DMS 273 (cell line): ENCODE measurements at regions not wholly inside any gene's neighbourhood (a gene's known extent, or its start where the extent isn't known, plus 50 kb on each side); places are given as distances from the start of the nearest gene placed in this dataset.
A peak's percentile ranks its signal among the peaks of the same experiment; 100 is the strongest.

ENCODE experiments used
- DNase-seq: peaks from one replicate; lab custom pipeline; 2025; ENCODE audit not compliant: unreplicated experiment; lab: John Stamatoyannopoulos, UW

DNA sequence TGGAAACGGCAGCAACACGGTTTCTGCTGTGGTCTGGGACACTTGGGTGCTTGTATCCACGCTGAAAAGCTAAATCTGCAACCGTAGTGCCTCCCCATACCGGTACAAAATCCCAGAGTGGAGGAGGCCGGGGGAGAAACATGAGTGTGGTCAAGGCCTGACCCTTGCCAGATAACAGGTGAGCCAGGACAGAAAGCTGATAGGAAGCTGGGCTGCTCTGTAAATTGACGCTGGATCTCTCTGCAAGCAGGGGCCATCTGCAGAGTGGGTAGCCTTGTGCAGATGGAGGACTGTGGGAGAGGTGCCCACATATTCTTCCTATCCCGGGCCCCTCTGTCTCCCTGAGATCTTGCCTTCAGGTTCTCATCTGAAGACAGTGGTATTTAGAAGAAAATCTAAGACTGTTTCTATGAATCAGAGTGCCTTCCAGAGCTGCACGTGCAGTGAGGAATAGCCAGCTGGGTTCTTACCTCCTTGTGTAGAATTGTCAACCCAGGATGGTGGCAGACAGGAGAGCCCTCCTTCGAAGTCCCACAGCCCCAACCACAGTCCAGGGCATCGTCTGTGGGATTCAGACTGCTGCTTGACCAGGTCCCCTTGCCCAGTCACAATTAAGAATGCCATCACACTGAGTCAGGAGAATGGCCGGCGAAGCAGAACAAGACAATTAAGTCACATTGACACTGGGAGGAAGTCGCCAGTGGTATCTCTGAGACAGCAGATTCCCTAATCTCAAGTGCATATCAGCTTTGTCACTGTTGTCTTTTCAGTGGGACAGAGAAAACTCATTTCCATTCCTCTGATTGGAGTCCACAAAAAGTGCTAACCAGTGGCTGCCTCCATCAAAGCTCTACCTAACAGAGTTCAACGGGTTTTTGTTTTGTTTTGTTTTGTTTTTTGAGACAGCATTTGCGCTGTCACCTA is 100.0 kb upstream of the RIPOR2 start:
- no peak for DNase-seq

DNA sequence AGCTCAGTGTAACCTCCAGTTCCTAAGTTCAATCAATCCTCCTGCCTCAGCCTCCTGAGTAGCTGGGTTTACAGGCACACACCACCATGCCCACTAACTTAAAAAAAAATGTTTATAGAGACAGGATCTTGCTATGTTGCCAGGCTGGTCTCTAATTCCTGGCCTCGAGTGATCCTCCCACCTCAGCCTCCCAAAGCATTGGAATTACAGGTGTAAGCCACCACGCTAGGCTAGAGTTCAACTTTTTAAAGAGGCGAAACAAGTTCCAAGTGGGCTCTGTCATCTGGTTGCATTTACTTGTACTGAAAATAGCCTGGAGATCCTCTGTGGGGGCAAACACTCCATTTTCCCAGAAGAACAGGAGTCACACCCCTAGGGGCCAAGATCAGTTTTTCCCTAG is 100.7 kb upstream of the RIPOR2 start:
- DNase-seq: no peak

DNA sequence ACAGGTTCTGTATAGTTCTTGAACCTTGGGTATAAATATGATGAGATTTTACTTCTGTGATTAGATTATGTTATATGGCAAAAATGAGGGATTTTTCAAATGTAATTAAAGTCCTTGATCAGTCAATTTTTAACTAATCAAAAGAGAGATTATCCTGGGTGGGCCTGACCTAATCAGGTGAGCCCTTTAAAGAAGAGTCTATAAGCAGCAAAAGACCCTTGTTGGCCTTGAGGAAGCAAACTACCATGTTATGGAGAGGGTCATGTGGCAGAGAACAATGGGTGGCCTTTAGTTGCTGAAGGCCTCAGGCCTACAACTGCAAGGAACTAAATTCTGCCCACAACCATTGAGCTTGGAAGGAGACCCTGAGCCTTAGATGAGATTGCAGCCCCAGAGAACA is 102.5 kb upstream of the RIPOR2 start:
- no peak for DNase-seq

DNA sequence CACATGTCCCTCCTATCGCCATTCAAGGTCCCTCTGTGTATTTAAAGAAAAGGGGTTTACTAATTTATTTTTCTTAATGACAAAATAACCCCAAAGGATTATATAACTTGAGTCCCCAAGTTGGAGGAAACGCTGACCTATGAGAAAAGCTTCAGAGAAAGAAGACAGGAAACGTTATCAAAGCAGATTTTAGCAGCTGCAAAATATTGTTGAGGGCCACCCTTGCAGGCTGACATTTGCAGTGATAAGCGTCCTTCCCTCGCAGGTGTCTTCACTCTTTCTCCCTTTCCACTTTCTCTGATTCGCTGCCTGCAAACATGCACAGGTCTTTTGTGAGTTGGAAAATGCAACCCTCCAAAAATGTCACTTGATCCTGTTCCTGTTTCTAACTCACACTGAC is 103.2 kb upstream of the RIPOR2 start:
- DNase-seq: no peak

DNA sequence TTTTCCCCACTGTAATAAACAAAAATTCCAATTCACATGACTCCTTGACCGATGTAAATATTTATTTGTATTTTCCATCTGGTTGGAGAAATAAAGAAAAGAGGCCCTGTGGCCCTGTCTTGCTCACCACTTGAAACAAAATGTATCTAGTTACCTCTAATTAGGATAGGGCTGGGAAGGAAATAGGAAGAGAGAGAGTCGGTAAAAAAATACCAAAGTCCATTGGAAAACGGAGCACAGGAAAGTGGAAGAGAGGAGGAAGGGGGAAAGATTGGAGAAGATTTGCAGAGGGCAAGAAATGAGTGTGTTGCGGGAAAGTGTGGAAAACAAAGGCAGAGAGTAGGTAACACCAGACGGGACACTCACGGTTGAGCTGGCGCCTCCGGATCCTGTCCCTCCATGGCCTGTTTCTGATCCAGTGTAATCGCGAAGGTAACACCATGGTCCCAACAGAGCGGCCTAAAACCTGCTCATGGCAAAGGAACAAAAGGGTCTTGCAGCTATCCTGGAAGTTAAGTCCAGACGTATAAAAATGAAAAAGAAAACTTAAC is 105.8 kb upstream of the RIPOR2 start:
- DNase-seq: peak; percentile 49

DNA sequence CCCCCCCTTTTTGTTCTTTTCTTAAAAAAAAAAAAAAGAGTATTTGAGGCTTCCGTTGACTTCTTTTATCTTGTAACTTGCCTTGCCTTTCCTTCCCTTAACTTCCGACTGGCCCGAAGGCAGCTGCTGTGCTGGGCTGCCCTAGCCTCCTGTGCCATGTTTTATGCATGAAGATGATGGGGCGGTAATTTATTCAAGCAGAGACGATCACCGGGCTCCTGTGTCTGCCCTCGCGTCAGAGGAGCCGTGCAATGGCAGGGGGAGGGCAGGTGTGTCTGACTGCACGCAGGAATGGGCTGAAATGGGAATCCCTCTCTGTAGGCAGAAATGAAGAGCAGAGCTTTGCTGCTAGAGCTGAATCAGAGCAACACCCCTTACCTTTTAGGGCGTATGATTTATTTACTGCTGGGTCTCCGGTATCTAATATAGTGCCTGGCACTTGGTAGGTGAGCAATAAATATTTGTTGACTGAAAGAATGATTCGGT is 106.3 kb upstream of the RIPOR2 start:
- peak; percentile 80 for DNase-seq

DNA sequence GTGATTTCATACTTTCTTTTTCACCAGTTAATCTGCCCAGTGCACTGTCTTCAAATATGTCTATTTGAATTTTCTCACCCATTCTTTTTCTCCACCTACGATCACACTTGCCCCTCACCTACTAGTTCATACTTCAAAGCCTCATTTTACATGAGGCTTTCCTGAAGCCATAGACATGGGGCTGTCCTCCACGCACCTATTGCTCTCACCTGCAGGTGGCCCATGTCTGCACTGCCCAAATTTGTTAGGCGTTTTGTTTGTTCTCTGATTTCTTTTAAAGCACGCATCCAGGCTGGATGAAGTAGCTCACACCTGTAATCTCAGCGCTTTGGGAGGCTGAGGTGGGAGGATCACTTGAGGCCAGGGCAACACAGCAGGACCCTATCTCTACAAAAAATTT is 106.8 kb upstream of the RIPOR2 start:
- DNase-seq: no peak

DNA sequence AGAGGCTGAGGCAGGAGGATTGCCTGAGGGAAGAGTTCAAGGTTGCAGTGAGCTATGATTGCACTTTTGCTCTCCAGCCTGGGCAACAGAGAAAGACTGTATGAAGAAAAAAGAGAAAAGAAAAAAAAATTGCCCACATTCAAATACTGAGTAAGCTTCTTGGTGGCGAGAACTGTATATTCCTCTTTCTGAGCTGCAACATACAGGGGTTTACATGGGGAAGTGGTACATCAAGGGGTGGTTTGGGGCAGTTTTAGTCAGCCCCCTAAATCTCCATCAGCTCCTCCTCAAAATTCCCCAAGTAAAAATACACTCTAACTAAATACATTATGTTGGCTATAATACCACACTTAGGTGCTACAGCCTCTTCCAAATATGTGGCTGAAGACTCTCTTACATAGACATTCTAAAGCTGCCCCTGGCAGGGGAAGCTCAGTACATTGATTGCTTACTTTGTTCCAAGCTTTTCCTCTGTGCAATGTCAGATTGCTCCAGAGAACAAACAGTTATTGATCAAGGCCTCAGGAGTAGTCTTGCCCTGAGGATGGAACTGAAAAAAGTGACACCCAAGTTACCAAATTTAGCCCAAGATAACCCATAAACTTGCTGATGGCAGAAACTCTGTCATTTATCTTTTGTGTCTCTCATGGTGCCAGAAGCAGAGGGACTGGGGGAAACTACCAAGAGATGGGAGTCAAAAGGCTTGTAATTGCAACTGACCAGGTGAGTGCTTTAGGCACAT is 107.4 kb upstream of the RIPOR2 start:
- no peak for DNase-seq

DNA sequence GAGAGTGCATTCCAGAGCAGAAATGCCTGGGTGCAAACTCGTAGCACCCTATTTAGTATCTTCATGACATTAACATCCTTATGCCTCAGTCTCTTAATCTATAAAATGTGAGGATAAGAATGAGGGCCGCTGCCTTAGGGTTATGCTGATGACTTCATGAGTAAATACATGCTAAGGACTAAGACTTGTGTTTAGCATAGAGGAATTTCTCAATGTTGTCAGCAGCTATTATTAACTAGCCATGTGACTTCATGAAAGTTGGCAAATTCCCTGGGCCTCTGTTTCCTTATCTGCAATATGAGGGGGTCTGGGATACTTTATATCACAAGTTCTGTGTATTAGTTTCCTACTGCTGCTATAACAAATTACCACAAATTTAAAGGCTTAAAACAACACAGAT is 108.1 kb upstream of the RIPOR2 start:
- no peak for DNase-seq

DNA sequence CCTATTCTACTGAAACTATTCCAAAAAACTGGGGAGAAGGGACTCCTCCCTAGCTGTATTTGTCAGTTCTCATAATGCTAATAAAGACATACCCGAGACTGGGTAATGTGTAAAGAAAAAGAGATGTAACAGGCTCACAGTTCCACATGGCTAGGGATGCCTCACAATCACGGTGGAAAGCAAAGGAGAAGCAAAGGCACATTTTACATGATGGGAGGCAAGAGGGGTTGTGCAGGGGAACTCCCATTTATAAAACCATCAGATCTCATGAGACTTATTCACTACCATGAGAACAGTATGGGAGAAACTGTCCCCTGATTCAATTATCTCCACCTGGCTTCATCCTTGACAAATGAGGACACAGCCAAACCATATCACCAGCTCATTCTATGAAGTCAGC is 111.2 kb upstream of the RIPOR2 start:
- no peak for DNase-seq

DNA sequence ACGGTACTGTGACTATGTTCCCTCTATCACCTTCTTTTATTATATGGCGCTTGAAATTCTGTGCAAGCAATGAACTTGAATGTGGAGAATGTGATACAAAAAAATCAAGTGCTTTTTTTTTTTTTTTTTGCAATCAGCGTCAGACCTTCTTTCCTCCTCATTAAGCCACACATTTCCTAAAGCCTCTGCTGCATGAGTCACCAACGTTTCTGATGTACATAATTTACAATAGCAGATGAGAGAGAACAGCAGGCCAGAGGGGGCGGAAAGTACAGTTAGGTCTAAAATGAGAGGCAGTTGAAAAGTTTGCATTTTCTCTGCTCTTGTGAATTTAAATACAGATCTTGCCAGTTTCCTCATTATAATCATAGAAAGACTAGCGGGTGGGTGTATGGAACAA is 114.6 kb upstream of the RIPOR2 start:
- DNase-seq: peak; percentile 84

DNA sequence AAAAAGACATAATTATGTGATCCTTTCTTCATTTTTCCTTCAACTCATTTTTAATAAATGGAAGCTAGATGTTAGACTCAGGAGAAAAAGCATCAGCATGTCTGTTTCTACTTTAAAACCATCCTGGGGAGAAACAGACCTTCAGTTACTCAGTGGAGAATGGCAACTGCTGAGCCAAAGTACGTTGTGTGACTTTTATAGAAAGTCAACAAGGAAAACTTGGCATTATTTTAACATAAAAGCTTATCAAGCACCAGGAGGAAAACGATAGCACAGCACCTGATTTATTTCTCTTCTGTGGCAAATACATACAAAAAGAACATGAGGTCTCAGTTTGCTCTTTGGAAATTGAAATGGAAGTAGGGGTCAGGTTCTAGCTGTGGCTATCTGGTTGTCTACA is 115.3 kb upstream of the RIPOR2 start:
- DNase-seq: no peak

DNA sequence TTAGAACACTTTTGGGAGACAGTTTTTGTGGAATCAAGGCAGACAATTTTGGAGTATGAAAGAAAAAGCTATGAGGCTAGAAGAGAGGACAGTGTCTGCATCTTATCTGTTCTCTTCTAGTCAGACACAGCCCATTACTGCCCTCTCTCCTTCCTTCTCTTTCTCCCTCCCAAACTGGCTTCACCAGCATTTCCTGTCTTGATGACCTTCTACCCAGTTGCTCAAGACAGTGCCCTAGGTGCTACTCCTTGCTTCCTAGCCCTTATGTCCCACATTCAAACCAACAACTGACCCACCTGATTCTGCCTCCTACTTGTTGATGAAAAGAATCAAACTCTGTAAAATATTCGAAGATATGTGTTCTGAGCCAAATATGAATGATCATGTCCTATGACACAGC is 116.4 kb upstream of the RIPOR2 start:
- no peak for DNase-seq

DNA sequence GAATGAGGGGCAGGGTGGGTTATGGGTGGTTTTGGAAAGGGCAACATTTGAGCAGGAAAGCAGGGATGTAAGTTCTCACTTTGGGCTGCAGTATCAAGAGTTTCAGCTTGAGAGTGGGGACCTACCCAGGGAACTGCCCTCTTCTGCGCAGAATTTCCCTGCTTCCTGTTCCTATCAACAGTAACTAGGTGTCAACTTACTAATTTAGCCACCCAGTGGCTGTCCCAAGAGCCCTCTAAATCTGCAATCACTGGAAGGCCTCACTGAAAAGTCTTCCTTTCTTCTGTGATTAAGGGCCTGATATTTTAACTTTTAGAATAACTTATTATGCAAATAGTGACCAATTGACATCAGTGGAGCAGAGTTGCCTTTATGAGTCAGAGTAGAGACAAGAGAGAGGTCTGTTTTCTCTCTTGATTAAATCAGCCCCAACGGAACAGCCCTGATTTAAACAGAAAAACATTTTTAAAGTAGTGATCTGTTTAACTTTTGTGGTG is 118.2 kb upstream of the RIPOR2 start:
- peak; percentile 74 for DNase-seq

DNA sequence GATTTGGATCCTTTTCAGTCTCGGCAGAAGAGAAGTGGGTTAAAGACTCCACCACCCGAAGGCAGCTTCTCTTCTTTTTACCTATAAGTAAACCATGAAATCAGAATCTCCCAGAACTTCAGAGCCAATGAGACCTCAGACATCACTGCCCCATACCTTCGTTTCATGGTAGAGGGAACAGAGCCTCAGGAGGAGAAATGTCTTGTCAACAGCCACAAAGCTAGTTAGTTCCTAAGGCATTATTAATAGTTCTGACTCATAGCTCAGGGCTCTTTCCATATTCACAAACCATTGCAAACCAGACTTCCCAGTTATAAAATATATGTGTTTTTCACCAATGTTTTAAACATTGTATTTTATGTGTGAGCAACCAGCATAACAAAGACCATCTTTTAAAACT is 118.7 kb upstream of the RIPOR2 start:
- no peak for DNase-seq

DNA sequence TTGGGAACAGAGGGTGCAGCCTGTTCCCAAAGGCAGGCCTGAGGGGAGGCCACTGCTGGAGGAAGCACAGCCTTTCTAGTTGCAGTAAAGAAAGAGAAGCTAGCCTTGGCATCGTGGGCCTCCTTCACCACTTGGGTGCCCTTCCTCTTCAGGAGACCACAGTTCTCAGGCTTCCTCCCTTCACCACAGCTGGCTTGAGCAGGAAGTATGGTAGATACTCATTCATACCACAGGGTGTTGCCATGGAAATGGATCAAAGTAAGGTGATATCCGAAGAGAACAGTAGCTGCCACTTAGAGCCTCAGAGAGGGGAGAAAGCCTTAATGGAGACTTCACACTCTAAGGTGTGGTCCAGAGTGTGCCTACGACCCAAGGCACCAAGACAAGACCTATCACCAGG is 120.4 kb upstream of the RIPOR2 start:
- DNase-seq: no peak

DNA sequence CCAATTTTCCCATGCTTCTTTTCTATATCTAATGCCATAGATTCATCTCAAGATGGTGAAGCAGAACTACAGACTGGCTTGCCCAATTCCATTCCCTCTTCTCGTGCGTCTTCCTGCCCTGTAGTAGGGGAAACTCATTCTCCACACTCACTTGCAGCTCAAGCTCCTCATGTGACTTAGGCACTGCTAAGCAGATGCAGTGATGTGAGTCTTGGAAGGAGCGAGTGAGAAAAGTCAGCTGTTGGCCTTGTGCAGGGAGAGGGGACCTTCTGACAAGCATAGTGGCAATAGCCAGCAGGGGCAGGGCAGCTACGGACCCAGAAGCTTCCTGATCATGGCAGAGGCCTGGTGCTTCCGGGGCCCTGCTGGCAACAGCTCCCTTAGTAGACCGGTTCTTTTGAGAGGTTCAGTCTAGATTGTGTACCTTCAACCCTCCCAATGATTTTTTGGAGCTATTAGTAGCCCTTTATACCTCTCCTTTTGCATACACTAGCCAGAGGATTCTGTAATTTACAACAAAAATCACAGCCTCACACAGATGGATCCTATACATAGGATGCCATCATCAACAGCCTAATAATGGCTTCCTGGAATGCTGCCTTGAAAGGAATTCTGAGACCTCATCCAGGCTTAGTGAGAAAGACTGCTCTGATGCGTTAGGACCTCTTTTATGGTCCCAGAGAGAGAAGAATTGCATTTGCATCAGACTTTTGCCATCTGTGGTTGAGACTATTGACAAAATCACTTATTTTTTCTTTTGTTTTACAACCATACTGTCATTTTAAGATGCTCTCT is 121.5 kb upstream of the RIPOR2 start:
- no peak for DNase-seq

DNA sequence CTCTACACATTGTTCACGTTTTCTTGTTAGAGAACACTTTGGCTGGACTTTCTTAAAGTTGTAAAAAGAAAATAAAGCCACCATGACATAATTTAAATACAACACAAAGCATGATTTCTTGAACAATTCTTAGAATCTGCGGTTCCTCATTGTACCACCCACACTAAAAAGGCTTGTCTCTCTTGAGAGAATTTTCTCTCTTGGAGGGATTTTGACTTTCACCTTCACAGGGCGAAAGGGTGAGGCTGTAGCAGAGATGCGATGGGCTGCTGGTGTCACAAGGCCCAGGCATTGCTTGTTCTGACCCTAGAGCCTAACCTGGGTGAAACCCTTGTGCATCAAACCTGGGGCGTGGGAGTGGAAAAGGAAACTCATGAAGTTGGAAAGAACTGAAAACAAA is 122.7 kb upstream of the RIPOR2 start:
- no peak for DNase-seq

DNA sequence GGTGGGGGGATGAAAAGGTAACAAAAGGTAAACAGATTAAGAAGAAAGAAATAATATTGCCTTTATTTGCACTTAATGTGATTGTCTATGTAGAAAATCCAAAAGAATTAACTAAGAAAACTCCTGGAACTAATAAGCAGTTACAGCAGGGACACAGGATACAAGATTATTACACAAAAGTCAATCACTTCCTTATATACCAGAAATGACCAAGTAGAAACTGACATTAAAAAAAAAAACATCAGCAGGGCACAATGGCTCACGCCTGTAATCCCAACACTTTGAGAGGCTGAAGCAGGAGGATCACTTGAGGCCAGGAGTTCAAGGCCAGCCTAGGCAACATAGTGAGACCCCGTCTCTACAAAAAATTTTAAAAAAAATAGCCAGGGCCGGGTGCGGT is 123.2 kb upstream of the RIPOR2 start:
- no peak for DNase-seq

DNA sequence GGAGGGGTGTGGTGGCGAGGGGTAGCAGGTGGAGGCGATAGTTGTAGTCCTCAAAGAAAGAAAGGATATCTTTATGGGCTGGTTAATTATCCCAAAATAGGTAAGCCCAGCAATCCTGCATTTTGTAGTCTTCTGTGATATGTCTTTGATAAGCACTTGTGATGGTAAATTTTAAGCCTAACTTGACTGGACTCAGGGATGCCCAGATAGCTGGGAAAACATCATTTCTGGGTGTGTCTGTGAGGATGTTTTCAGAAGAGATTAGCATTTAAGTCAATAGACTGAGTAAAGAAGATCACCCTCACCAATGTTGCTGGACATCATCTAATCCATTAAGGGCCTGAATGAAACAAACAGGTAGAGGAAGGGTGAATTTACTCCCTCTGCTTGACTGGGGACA is 124.8 kb upstream of the RIPOR2 start:
- DNase-seq: no peak
